Smooth muscle cell (in vitro differentiated cells): ENCODE measurements at regions not wholly inside any gene's neighbourhood (a gene's known extent, or its start where the extent isn't known, plus 50 kb on each side); places are given as distances from the start of the nearest gene placed in this dataset.

Experiments
- DNase-seq: peaks from one replicate; lab custom pipeline; 2025; ENCODE audit not compliant: unreplicated experiment; lab: John Stamatoyannopoulos, UW
- H2AFZ ChIP-seq: fragments of 200-600 bp; sonication (generic); 2 replicates; pipeline ENCODE4 v1.6.0; 2016; ENCODE audit warnings: antibody characterized with exemption, low read depth, mild to moderate bottlenecking
- H3F3A ChIP-seq: fragments of 200-600 bp; sonication (generic); 2 replicates; pipeline ENCODE4 v1.6.0; 2017; ENCODE audit warnings: antibody characterized with exemption, low read depth
- H3K27ac ChIP-seq: fragments of 200-600 bp; sonication (generic); 2 replicates; pipeline ENCODE4 v1.5.1; 2016; ENCODE audit warnings: low read depth, mild to moderate bottlenecking
- H3K27me3 ChIP-seq: fragments of 200-600 bp; sonication (generic); 2 replicates; pipeline ENCODE4 v1.6.1; 2016; ENCODE audit warnings: low read depth, mild to moderate bottlenecking
- H3K36me3 ChIP-seq: fragments of 200-600 bp; sonication (generic); 2 replicates; pipeline ENCODE4 v1.5.1; 2016; ENCODE audit warnings: low read depth
- H3K4me1 ChIP-seq: fragments of 200-600 bp; sonication (generic); 2 replicates; pipeline ENCODE4 v1.5.1; 2016; ENCODE audit warnings: low read depth
- H3K4me2 ChIP-seq: fragments of 200-600 bp; sonication (generic); 2 replicates; pipeline ENCODE4 v1.6.0; 2016; ENCODE audit warnings: mild to moderate bottlenecking
- H3K4me3 ChIP-seq: fragments of 200-600 bp; sonication (generic); 2 replicates; pipeline ENCODE4 v1.5.1; 2016; ENCODE audit warnings: mild to moderate bottlenecking
- H3K79me2 ChIP-seq: fragments of 200-600 bp; sonication (generic); 2 replicates; pipeline ENCODE4 v1.6.0; 2016; ENCODE audit warnings: low read depth, mild to moderate bottlenecking
- H3K9ac ChIP-seq: fragments of 200-600 bp; sonication (generic); 2 replicates; pipeline ENCODE4 v1.6.0; 2016; ENCODE audit warnings: low read depth
- H3K9me3 ChIP-seq: fragments of 200-600 bp; sonication (generic); replicated peaks from 2 replicates; pipeline ENCODE4 v1.5.1; 2016; ENCODE audit warnings: low read depth
- H4K20me1 ChIP-seq: fragments of 200-600 bp; sonication (generic); 2 replicates; pipeline ENCODE4 v1.6.0; 2016; ENCODE audit warnings: low read depth
- CTCF ChIP-seq: fragments of 200-600 bp; sonication (generic); IDR thresholded peaks from 2 replicates; pipeline ENCODE4 v1.5.1; 2017; ENCODE audit warnings: borderline replicate concordance, mild to moderate bottlenecking, antibody characterized with exemption; ENCODE audit not compliant: insufficient read depth, poor library complexity, severe bottlenecking
- WGBS: methylation state at CpG from one replicate; pipeline ENCODE4 v1.1.7; 2016; ENCODE audit warnings: low lambda C conversion rate; 5-methylcytosine and 5-hydroxymethylcytosine counted together

GRCh38 chr3:103112273-103112672 lies 677.5 kb downstream of the ZPLD1 start:
- no peaks in the 10 kb centered on the region for H3K36me3 ChIP-seq
- H3K79me2 ChIP-seq = no peaks in the 10 kb centered on the region
- no peaks in the 10 kb centered on the region for H3K9me3 ChIP-seq
- H3K4me3 ChIP-seq = no peak overlapping the region
- H4K20me1 ChIP-seq = no peaks in the 10 kb centered on the region
- no peaks in the 10 kb centered on the region for H3K4me1 ChIP-seq
- H3K27ac ChIP-seq = no peak overlapping the region
- DNase-seq = no peak
- H3F3A ChIP-seq = no peaks in the 10 kb centered on the region
- H3K9ac ChIP-seq = no peak overlapping the region
- H3K4me2 ChIP-seq = no peak overlapping the region
- TF ChIP-seq CTCF = no peak
- H2AFZ ChIP-seq = no peak overlapping the region
- no peaks in the 10 kb centered on the region for H3K27me3 ChIP-seq

- 86% methylated on average over 1 of the region's 1 CpG for WGBS
- no peaks in the 10 kb centered on the region for H3K4me1 ChIP-seq
- H3K79me2 ChIP-seq = no peaks in the 10 kb centered on the region
- no peak overlapping the region for H3K9ac ChIP-seq
- H3K27ac ChIP-seq = no peak overlapping the region
- no peak overlapping the region for H3K4me3 ChIP-seq
- no peak for TF ChIP-seq CTCF
- H4K20me1 ChIP-seq = no peaks in the 10 kb centered on the region
- H2AFZ ChIP-seq = peak overlapping the region; percentile 14
- H3K4me2 ChIP-seq = no peak overlapping the region
- H3K36me3 ChIP-seq = no peaks in the 10 kb centered on the region
- no peaks in the 10 kb centered on the region for H3K9me3 ChIP-seq
- no peaks in the 10 kb centered on the region for H3F3A ChIP-seq
- no peaks in the 10 kb centered on the region for H3K27me3 ChIP-seq
- no peak for DNase-seq
Observed at GRCh38 chr3:103126115-103126514, 691.3 kb downstream of the ZPLD1 start.

- no peaks in the 10 kb centered on the region for H3K9me3 ChIP-seq
- H3K4me3 ChIP-seq = no peak overlapping the region
- no peaks in the 10 kb centered on the region for H3F3A ChIP-seq
- WGBS = 64% methylated on average over 5 of the region's 5 CpGs
- H3K27ac ChIP-seq = peak overlapping the region; percentile 21
- H3K4me2 ChIP-seq = peak overlapping the region; percentile 50
- no peak overlapping the region for H2AFZ ChIP-seq
- no peak overlapping the region for H3K9ac ChIP-seq
- DNase-seq = no peak
- no peaks in the 10 kb centered on the region for H3K27me3 ChIP-seq
- H3K79me2 ChIP-seq = no peaks in the 10 kb centered on the region
- no peaks in the 10 kb centered on the region for H3K36me3 ChIP-seq
- TF ChIP-seq CTCF = no peak
- no peaks in the 10 kb centered on the region for H3K4me1 ChIP-seq
- no peaks in the 10 kb centered on the region for H4K20me1 ChIP-seq
Observed at GRCh38 chr3:103127098-103127630, 692.3 kb downstream of the ZPLD1 start.

GRCh38 chr3:103127737-103128136 lies 692.9 kb downstream of the ZPLD1 start:
- DNase-seq = no peak
- 55% methylated on average over 1 of the region's 1 CpG for WGBS
- no peaks in the 10 kb centered on the region for H4K20me1 ChIP-seq
- no peak for TF ChIP-seq CTCF
- H3F3A ChIP-seq = no peaks in the 10 kb centered on the region
- peak overlapping the region; percentile 50 for H3K4me2 ChIP-seq
- H3K9me3 ChIP-seq = no peaks in the 10 kb centered on the region
- H3K79me2 ChIP-seq = no peaks in the 10 kb centered on the region
- H3K36me3 ChIP-seq = no peaks in the 10 kb centered on the region
- H2AFZ ChIP-seq = no peak overlapping the region
- H3K27me3 ChIP-seq = no peaks in the 10 kb centered on the region
- H3K9ac ChIP-seq = no peak overlapping the region
- no peaks in the 10 kb centered on the region for H3K4me1 ChIP-seq
- no peak overlapping the region for H3K4me3 ChIP-seq
- peak overlapping the region; percentile 21 for H3K27ac ChIP-seq
